Activated CD8-positive, alpha-beta memory T cell treated with anti-CD3 and anti-CD28 coated beads, Interleukin-2, amount 10 ng/mL, durations not matched to agents 7 days and 5 days (primary cell): ENCODE measurements at regions not wholly inside any gene's neighbourhood (a gene's known extent, or its start where the extent isn't known, plus 50 kb on each side); places are given as distances from the start of the nearest gene placed in this dataset.

Experiments
- ATAC-seq: fragments of 150-1000 bp; cut with Tn5 transposase; one replicate; pipeline ENCODE4 v1.10.0; 2021; ENCODE audit warnings: moderate library complexity
- CTCF ChIA-PET: fragments of 350-600 bp; sonication (Branson Sonifier 250); formaldehyde crosslinking; loops from one replicate; lab custom pipeline; 2021; ENCODE audit warnings: antibody characterized with exemption; lab: Charles Lee
- DNase-seq: peaks from one replicate; pipeline ENCODE4 v3.0.0-alpha.2; 2020
- H3K27ac Mint-ChIP-seq: one replicate; pipeline ENCODE4 v1.8.0; 2021; ENCODE audit warnings: mild to moderate bottlenecking, mixed read lengths
- H3K27me3 Mint-ChIP-seq: one replicate; pipeline ENCODE4 v1.8.0; 2021; ENCODE audit warnings: mixed read lengths
- H3K36me3 Mint-ChIP-seq: one replicate; pipeline ENCODE4 v1.8.0; 2021; ENCODE audit warnings: mild to moderate bottlenecking, mixed read lengths
- H3K4me1 Mint-ChIP-seq: one replicate; pipeline ENCODE4 v1.8.0; 2021; ENCODE audit warnings: mixed read lengths
- H3K4me3 Mint-ChIP-seq: one replicate; pipeline ENCODE4 v1.8.0; 2021; ENCODE audit warnings: mild to moderate bottlenecking, moderate library complexity, mixed read lengths
- H3K9me3 Mint-ChIP-seq: one replicate; pipeline ENCODE4 v1.8.0; 2022; ENCODE audit warnings: low read depth, mixed read lengths

DNA sequence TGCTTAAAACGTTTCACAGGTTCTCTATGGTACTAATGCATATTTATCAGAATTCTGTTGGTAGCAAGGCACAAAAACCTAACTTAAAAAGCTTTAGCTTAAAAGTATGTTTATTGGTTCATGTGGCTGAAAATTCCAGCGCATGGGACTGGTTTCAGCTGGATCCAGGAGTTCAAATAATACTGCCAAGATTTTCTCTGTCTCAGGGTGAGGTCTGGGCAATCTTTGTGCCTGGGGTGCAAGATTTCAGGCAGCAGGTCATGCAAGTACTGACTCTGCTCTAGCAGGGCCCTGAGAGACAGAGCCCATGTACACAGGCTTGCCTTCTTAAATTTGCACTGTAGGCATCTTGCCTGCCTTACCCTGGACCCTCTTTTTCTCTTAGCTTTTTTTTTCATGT is 134.2 kb upstream of the GAS1 start:
- no peaks in the 10 kb centered on the region for H3K36me3 Mint-ChIP-seq
- H3K4me3 Mint-ChIP-seq, result no peak overlapping the region
- no peaks in the 10 kb centered on the region for H3K27me3 Mint-ChIP-seq
- CTCF ChIA-PET, result interaction anchor here (0.6 kb wide), 1 partner anchor 815 kb away, joined by 3 read pairs; no protein-coding TSS in a partner anchor
- no peak overlapping the region for H3K27ac Mint-ChIP-seq
- DNase-seq, result no peak
- H3K9me3 Mint-ChIP-seq, result peaks cover 3% of the 10 kb centered on the region
- no peaks in the 10 kb centered on the region for H3K4me1 Mint-ChIP-seq
- ATAC-seq, result no peak

GRCh38 chr9:87083986-87084385 is 136.7 kb upstream of the GAS1 start:
- no peaks in the 10 kb centered on the region for H3K9me3 Mint-ChIP-seq
- no peaks in the 10 kb centered on the region for H3K4me1 Mint-ChIP-seq
- H3K36me3 Mint-ChIP-seq, result no peaks in the 10 kb centered on the region
- H3K27ac Mint-ChIP-seq, result no peak overlapping the region
- no peak for DNase-seq
- CTCF ChIA-PET, result no interaction called here
- H3K4me3 Mint-ChIP-seq, result no peak overlapping the region
- no peaks in the 10 kb centered on the region for H3K27me3 Mint-ChIP-seq
- ATAC-seq, result no peak

- no peak overlapping the region for H3K4me3 Mint-ChIP-seq
- no peaks in the 10 kb centered on the region for H3K36me3 Mint-ChIP-seq
- H3K27me3 Mint-ChIP-seq, result no peaks in the 10 kb centered on the region
- no peak overlapping the region for H3K27ac Mint-ChIP-seq
- CTCF ChIA-PET, result no interaction called here
- H3K4me1 Mint-ChIP-seq, result no peaks in the 10 kb centered on the region
- DNase-seq (no peak), ATAC-seq (no peak)
- no peaks in the 10 kb centered on the region for H3K9me3 Mint-ChIP-seq
These were observed 137.1 kb upstream of the GAS1 start for GRCh38 chr9:87084407-87084806.

DNA sequence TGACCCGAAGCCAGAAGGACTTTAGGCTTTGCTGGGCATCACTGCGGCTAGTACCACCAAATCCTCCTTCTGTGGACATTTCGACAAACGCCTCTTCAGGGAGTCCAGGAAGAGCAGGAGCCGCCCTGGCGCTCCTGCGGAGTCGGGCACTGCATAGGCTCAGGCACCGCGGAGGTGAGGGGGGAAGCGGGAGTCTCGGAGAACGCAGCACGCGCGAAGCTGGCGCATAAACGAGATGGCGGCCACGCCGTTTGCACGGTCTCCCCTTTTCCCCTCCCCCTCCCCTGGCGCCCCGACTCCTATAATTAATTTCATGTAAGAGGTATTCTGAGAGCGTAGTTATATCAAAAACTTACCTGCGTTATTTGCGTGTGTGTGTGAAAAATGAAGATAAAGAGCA is 137.8 kb upstream of the GAS1 start:
- DNase-seq (no peak), ATAC-seq (no peak)
- Mint-ChIP-seq H3K4me3 (no peak overlapping the region), H3K36me3 (no peaks in the 10 kb centered on the region), H3K27ac (no peak overlapping the region), H3K4me1 (no peaks in the 10 kb centered on the region), H3K9me3 (no peaks in the 10 kb centered on the region), H3K27me3 (no peaks in the 10 kb centered on the region)
- CTCF ChIA-PET, result no interaction called here

DNA sequence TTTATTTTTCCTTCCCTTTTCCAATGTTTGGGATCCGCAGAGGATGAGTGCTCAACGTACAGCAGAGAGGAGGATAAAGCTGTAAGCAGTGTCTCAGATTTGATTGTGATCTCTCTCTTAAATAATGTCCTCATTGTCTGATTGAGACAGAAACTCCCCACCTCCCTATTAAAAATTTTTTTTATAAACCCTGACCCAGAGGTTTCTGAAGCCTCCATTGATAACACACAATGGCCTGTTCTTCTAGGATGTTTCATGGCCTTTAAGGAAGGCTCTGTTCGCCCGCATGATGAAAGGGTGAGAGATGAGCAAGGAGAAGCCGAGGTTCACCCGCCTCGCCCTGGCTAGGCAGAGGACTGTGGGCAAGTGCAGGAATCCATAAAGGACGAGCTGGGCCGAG is 138.2 kb upstream of the GAS1 start:
- no peak overlapping the region for H3K4me3 Mint-ChIP-seq
- DNase-seq (no peak), ATAC-seq (no peak)
- H3K9me3 Mint-ChIP-seq, result no peaks in the 10 kb centered on the region
- no peaks in the 10 kb centered on the region for H3K36me3 Mint-ChIP-seq
- no peak overlapping the region for H3K27ac Mint-ChIP-seq
- H3K27me3 Mint-ChIP-seq, result no peaks in the 10 kb centered on the region
- no peaks in the 10 kb centered on the region for H3K4me1 Mint-ChIP-seq
- CTCF ChIA-PET, result no interaction called here

DNA sequence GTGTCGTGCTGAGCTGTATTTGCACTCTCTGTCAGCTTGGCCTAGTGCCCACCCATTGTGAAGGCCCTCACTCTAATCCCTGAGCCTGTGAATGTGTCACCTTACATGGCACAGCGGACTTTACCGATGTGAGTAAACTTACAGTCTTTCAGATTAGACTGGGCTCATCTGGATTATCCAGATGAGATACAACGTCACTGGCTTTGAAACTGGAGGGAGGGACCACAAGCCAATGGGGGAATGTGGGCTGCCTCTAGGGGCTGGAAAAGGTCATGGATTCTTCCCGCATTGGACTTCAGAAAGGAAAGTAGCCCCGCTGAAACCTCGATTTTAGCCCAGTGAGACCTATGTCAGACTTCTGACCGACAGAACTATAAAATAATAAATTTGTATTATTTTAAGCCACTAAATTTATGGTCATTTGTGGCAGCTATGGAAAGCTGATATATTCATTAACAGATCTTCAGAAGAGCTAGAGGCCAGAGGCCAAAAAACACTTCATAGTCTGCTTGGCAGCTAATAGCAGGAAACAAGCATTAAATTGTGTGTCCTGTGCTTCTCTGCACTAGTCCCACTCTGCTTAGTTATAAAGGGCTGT is 139.0 kb upstream of the GAS1 start:
- no peaks in the 10 kb centered on the region for H3K9me3 Mint-ChIP-seq
- CTCF ChIA-PET, result no interaction called here
- H3K4me3 Mint-ChIP-seq, result no peak overlapping the region
- no peaks in the 10 kb centered on the region for H3K36me3 Mint-ChIP-seq
- no peaks in the 10 kb centered on the region for H3K4me1 Mint-ChIP-seq
- no peak for ATAC-seq
- H3K27me3 Mint-ChIP-seq, result no peaks in the 10 kb centered on the region
- no peak overlapping the region for H3K27ac Mint-ChIP-seq
- DNase-seq, result no peak

DNA sequence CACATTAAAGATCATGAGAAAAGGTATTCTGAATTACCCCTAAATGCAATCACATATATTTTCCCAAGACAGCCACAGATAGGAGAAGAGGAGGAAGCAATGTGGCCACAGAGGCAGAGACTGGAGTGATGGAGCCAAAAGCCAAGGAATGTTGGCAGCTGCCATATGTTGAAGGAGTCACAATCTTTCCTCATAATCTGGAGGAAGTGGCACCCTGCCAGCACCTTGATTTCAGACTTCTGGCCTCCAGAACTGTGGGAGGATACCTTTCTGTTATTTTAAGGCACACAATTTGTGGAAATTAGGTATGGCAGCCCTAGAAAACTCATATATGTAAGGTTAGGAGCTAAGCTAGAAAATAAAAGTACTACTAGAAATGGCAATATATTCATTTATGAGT is 139.9 kb upstream of the GAS1 start:
- H3K27me3 Mint-ChIP-seq, result no peaks in the 10 kb centered on the region
- ATAC-seq (no peak), DNase-seq (no peak)
- H3K4me3 Mint-ChIP-seq, result no peak overlapping the region
- CTCF ChIA-PET, result no interaction called here
- no peaks in the 10 kb centered on the region for H3K36me3 Mint-ChIP-seq
- H3K27ac Mint-ChIP-seq, result no peak overlapping the region
- no peaks in the 10 kb centered on the region for H3K9me3 Mint-ChIP-seq
- no peaks in the 10 kb centered on the region for H3K4me1 Mint-ChIP-seq

DNA sequence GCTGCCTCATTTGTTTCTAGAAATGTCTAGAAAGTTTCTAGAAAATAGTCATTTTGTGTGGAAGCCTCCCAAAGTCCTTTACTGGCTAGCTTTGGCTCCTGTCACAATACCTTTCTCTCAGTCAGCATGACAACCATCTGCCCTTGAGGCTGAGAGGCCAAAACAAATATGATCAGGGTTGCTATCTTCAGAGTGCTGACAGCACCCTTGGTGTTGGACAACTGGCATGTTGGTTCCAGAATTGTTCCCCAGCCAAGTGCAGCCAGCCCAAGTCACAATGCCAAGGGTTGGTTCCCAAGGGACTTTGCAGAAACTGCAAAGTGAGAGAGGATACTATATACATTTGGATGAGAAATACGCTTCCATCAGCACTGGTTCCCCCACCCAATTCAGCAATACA is 140.9 kb upstream of the GAS1 start:
- ATAC-seq, result no peak
- no peaks in the 10 kb centered on the region for H3K4me1 Mint-ChIP-seq
- no peaks in the 10 kb centered on the region for H3K27me3 Mint-ChIP-seq
- H3K9me3 Mint-ChIP-seq, result no peaks in the 10 kb centered on the region
- no peaks in the 10 kb centered on the region for H3K36me3 Mint-ChIP-seq
- DNase-seq, result no peak
- CTCF ChIA-PET, result no interaction called here
- no peak overlapping the region for H3K27ac Mint-ChIP-seq
- no peak overlapping the region for H3K4me3 Mint-ChIP-seq

- DNase-seq (no peak), ATAC-seq (no peak)
- H3K4me3 Mint-ChIP-seq, result no peak overlapping the region
- CTCF ChIA-PET, result no interaction called here
- H3K4me1 Mint-ChIP-seq, result no peaks in the 10 kb centered on the region
- no peaks in the 10 kb centered on the region for H3K27me3 Mint-ChIP-seq
- H3K9me3 Mint-ChIP-seq, result no peaks in the 10 kb centered on the region
- H3K36me3 Mint-ChIP-seq, result no peaks in the 10 kb centered on the region
- no peak overlapping the region for H3K27ac Mint-ChIP-seq
These were observed 141.5 kb upstream of the GAS1 start for GRCh38 chr9:87088621-87089365.

DNA sequence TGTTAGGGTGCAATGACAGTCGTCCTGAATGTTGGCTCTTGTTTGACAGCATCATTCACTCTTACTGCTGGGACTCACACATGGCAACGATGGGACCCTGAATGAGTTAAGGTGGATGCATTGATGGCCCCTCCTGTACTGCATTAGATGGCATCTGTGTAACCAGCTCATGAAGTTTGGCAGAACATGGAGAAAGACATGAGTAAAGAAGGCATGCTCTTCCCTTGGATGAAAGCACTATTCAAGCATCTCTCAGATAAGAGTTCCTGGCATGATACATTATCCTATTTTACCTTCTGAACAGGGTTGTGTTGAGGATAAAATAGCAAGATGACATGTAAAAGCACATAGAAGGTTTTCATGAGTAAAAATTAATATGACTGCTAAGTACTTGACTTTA is 142.2 kb upstream of the GAS1 start:
- CTCF ChIA-PET, result no interaction called here

DNA sequence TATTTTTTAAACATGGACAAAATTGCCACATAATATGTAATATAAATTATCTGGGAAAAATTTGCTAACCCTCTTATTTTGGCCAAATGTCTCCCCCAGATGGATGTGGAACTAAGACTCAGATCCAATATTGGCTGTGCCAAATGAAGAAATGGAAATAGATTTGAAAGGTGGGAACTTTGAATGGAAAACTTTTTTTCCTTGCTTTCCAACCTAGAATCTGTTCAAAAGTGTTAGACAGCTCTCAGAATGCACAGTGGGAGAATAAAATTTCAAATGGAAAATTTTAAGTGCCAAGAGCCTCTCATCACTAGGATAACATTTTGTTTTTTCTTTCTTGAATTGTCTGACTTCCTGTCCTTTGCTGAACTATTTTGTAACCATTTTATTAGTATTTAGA is 142.6 kb upstream of the GAS1 start:
- Mint-ChIP-seq H3K4me1 (no peaks in the 10 kb centered on the region), H3K36me3 (no peaks in the 10 kb centered on the region), H3K9me3 (no peaks in the 10 kb centered on the region), H3K27ac (no peak overlapping the region), H3K27me3 (no peaks in the 10 kb centered on the region), H3K4me3 (no peak overlapping the region)
- ATAC-seq (no peak), DNase-seq (no peak)
- CTCF ChIA-PET, result no interaction called here

More for the DNA sequence above, 142.2 kb upstream of the GAS1 start:
- DNase-seq, result no peak
- Mint-ChIP-seq H3K9me3 (no peaks in the 10 kb centered on the region), H3K4me1 (no peaks in the 10 kb centered on the region), H3K36me3 (no peaks in the 10 kb centered on the region), H3K27ac (no peak overlapping the region), H3K27me3 (no peaks in the 10 kb centered on the region), H3K4me3 (no peak overlapping the region)
- no peak for ATAC-seq

GRCh38 chr9:87093777-87094176 is 146.5 kb upstream of the GAS1 start:
- ATAC-seq, result no peak
- H3K4me3 Mint-ChIP-seq, result no peak overlapping the region
- H3K4me1 Mint-ChIP-seq, result no peaks in the 10 kb centered on the region
- no peaks in the 10 kb centered on the region for H3K9me3 Mint-ChIP-seq
- no peaks in the 10 kb centered on the region for H3K36me3 Mint-ChIP-seq
- H3K27me3 Mint-ChIP-seq, result no peaks in the 10 kb centered on the region
- CTCF ChIA-PET, result no interaction called here
- H3K27ac Mint-ChIP-seq, result no peak overlapping the region
- no peak for DNase-seq

GRCh38 chr9:87095951-87096350 is 148.6 kb upstream of the GAS1 start:
- no peaks in the 10 kb centered on the region for H3K36me3 Mint-ChIP-seq
- no peaks in the 10 kb centered on the region for H3K4me1 Mint-ChIP-seq
- ATAC-seq, result no peak
- no peaks in the 10 kb centered on the region for H3K9me3 Mint-ChIP-seq
- H3K4me3 Mint-ChIP-seq, result no peak overlapping the region
- DNase-seq, result no peak
- CTCF ChIA-PET, result no interaction called here
- H3K27me3 Mint-ChIP-seq, result no peaks in the 10 kb centered on the region
- H3K27ac Mint-ChIP-seq, result no peak overlapping the region

DNA sequence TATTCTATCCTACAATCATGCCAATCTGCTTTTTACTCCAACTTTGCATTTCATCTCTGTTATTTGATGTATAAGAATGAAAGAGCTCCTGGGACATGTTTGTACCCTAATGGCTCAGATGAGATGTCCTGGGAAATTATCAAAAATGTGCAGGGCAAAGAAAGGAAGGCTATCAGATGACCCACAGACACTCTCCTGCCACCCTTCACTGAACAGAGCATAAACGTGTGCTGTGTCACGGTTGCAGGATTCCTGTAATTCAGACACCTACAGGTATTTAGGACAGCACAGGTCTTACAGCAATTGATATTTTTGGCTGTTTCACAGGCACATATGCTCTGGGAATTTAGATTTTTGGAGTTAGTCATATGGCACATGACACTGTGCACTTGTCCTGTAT is 149.2 kb upstream of the GAS1 start:
- ATAC-seq (no peak), DNase-seq (no peak)
- H3K36me3 Mint-ChIP-seq, result no peaks in the 10 kb centered on the region
- H3K4me3 Mint-ChIP-seq, result no peak overlapping the region
- no peaks in the 10 kb centered on the region for H3K4me1 Mint-ChIP-seq
- no peaks in the 10 kb centered on the region for H3K27me3 Mint-ChIP-seq
- CTCF ChIA-PET, result no interaction called here
- H3K9me3 Mint-ChIP-seq, result no peaks in the 10 kb centered on the region
- no peak overlapping the region for H3K27ac Mint-ChIP-seq
